Liver (tissue), 8 donors: ENCODE measurements at regions not wholly inside any gene's neighbourhood (a gene's known extent, or its start where the extent isn't known, plus 50 kb on each side); places are given as distances from the start of the nearest gene placed in this dataset.

Experiments used
- DNase-seq: peaks from one replicate; pipeline ENCODE4 v3.0.0-alpha.2; 2017; ENCODE audit warnings: low spot score
- H3K27ac ChIP-seq, 2 donors: one replicate each; pipeline ENCODE4 v1.7.0; 2013; ENCODE audit warnings: inconsistent platforms in 2 of 2, low read length in 2 of 2, control low read depth in 1 of 2, low read depth in 1 of 2, mild to moderate bottlenecking in 1 of 2
- H3K27me3 ChIP-seq, 4 donors: one replicate each; pipeline versions ENCODE4 v1.6.1 to v1.7.0; 2013; ENCODE audit warnings: low read length in 3 of 4, inconsistent platforms in 1 of 4, mild to moderate bottlenecking in 1 of 4, moderate library complexity in 1 of 4; ENCODE audit not compliant: control insufficient read depth in 4 of 4, insufficient read depth in 4 of 4
- H3K36me3 ChIP-seq, 4 donors: one replicate each; pipeline versions ENCODE4 v1.6.1 to v1.7.0; 2013; ENCODE audit warnings: low read length in 3 of 4, mild to moderate bottlenecking in 3 of 4, low read depth in 1 of 4, moderate library complexity in 1 of 4; ENCODE audit not compliant: control insufficient read depth in 4 of 4, insufficient read depth in 3 of 4
- H3K4me1 ChIP-seq, 4 donors: one replicate each; pipeline versions ENCODE4 v1.6.1 to v1.7.0; 2013; ENCODE audit warnings: low read length in 3 of 4, mild to moderate bottlenecking in 3 of 4, moderate library complexity in 1 of 4; ENCODE audit not compliant: control insufficient read depth in 4 of 4, insufficient read depth in 4 of 4
- H3K4me3 ChIP-seq, 3 donors: one replicate each; pipeline versions ENCODE4 v1.6.1 to v1.7.0; 2013; ENCODE audit warnings: low read length in 3 of 3, control low read depth in 1 of 3, low read depth in 1 of 3, mild to moderate bottlenecking in 1 of 3
- H3K9ac ChIP-seq, 2 donors: one replicate each; pipeline ENCODE4 v1.7.0; 2013; ENCODE audit warnings: low read length in 2 of 2, mild to moderate bottlenecking in 2 of 2, moderate library complexity in 2 of 2, control low read depth in 1 of 2, low read depth in 1 of 2
- H3K9me3 ChIP-seq, 4 donors: one replicate each; pipeline versions ENCODE4 v1.6.1 to v1.7.0; 2013; ENCODE audit warnings: low read length in 3 of 4; ENCODE audit not compliant: control insufficient read depth in 4 of 4
- EGR1 ChIP-seq, 2 donors: IDR thresholded peaks; 2 replicates each; pipeline ENCODE4 v1.6.1; 2016 to 2018; ENCODE audit warnings: antibody characterized with exemption in 2 of 2, low read depth in 2 of 2
- FOXA1 ChIP-seq: IDR thresholded peaks from 2 replicates; pipeline ENCODE4 v1.6.1; 2016; ENCODE audit warnings: antibody characterized with exemption
- FOXA2 ChIP-seq: IDR thresholded peaks from 2 replicates; pipeline ENCODE4 v1.6.1; 2016; ENCODE audit warnings: antibody characterized with exemption
- GABPA ChIP-seq, 2 donors: IDR thresholded peaks in 1 of 2; conservative IDR thresholded peaks in 1 of 2; 2 replicates each; pipeline ENCODE4 v1.6.1; 2016; ENCODE audit warnings: antibody characterized with exemption in 2 of 2, mild to moderate bottlenecking in 1 of 2, moderate library complexity in 1 of 2
- HNF4A ChIP-seq, 2 donors: conservative IDR thresholded peaks; 2 replicates each; pipeline ENCODE4 v1.6.1; 2016; ENCODE audit warnings: antibody characterized with exemption in 2 of 2, mild to moderate bottlenecking in 2 of 2
- HNF4G ChIP-seq: IDR thresholded peaks from 2 replicates; pipeline ENCODE4 v1.6.1; 2016; ENCODE audit warnings: antibody characterized with exemption
- JUND ChIP-seq, 2 donors: IDR thresholded peaks; 2 replicates each; pipeline ENCODE4 v1.6.1; 2016; ENCODE audit warnings: antibody characterized with exemption in 2 of 2
- MAX ChIP-seq: IDR thresholded peaks from 2 replicates; pipeline ENCODE4 v1.6.1; 2016; ENCODE audit warnings: antibody characterized with exemption
- NR2F2 ChIP-seq: IDR thresholded peaks from 2 replicates; pipeline ENCODE4 v1.6.1; 2016; ENCODE audit warnings: antibody characterized with exemption
- RAD21 ChIP-seq, 2 donors: IDR thresholded peaks; 2 replicates each; pipeline ENCODE4 v1.6.1; 2016; ENCODE audit warnings: antibody characterized with exemption in 2 of 2, mild to moderate bottlenecking in 2 of 2
- RXRA ChIP-seq, 2 donors: IDR thresholded peaks; 2 replicates each; pipeline ENCODE4 v1.6.1; 2017 to 2018; ENCODE audit warnings: antibody characterized with exemption in 2 of 2, mild to moderate bottlenecking in 1 of 2
- SP1 ChIP-seq: IDR thresholded peaks from 2 replicates; pipeline ENCODE4 v1.6.1; 2018; ENCODE audit warnings: antibody characterized with exemption, mild to moderate bottlenecking
- TAF1 ChIP-seq: conservative IDR thresholded peaks from 2 replicates; pipeline ENCODE4 v1.6.1; 2016; ENCODE audit warnings: antibody characterized with exemption, mild to moderate bottlenecking
- YY1 ChIP-seq: IDR thresholded peaks from 2 replicates; pipeline ENCODE4 v1.6.1; 2016; ENCODE audit warnings: antibody characterized with exemption, mild to moderate bottlenecking
- WGBS: extraction: QIAGEN DNeasy Blood & Tissue Kit; methylation state at CpG from one replicate; pipeline ENCODE4 v1.1.7; 2013; 5-methylcytosine and 5-hydroxymethylcytosine counted together
- TF ChIP-seq, protein P1 (sequence below): IDR thresholded peaks from 2 replicates; pipeline ENCODE4 v1.6.1; 2016; ENCODE audit warnings: antibody characterized with exemption, mild to moderate bottlenecking
- TF ChIP-seq, protein P2 (sequence below): fragments of 150-350 bp; IDR thresholded peaks from 2 replicates; pipeline ENCODE4 v1.5.1; 2017; ENCODE audit warnings: improper control_type of control experiment, low read depth, low read length; ENCODE audit not compliant: missing input control
- TF ChIP-seq, protein P3 (sequence below): IDR thresholded peaks from 2 replicates; pipeline ENCODE4 v1.6.1; 2016; ENCODE audit warnings: antibody characterized with exemption
- TF ChIP-seq, protein P4 (sequence below): IDR thresholded peaks from 2 replicates; pipeline ENCODE4 v1.6.1; 2016; ENCODE audit warnings: antibody characterized with exemption
- donor health status: healthy.
- donor health status: healthy.
- donor health status: healthy.
- donor health status: healthy.
- donor health status: healthy.

DNA sequence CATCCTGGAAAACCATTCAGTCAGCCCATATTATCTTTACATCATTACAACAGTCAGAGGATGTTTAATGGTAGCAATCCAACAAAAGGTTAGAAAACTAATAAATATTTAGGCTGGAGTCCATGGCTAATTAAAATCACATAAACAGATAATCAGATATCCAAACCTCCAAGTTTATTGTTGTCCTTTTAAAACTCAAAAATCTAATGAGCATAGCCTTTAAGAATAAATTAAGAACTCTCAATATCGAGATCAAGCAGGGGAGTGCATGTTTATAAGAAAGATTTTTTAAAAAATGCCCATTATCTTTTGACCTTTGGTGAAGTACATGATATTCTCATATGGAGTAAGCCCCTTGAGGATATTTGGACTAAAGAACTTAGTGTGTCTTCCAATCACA lies 842.9 kb upstream of the SEMA6A start:
- Histone ChIP-seq H3K27ac (no peak overlapping the region), H3K4me3 (no peak overlapping the region), H3K4me1 (no peaks in the 10 kb centered on the region), H3K9me3 (no peaks in the 10 kb centered on the region), H3K9ac (no peak overlapping the region), H3K27me3 (no peaks in the 10 kb centered on the region), H3K36me3 (no peaks in the 10 kb centered on the region)
- DNase-seq: no peak
- WGBS: 45% methylated on average over 1 of the region's 1 CpG
- TF ChIP-seq FOXA2: no peak
- no peak for TF ChIP-seq FOXA1
- TF ChIP-seq, protein P1, sequence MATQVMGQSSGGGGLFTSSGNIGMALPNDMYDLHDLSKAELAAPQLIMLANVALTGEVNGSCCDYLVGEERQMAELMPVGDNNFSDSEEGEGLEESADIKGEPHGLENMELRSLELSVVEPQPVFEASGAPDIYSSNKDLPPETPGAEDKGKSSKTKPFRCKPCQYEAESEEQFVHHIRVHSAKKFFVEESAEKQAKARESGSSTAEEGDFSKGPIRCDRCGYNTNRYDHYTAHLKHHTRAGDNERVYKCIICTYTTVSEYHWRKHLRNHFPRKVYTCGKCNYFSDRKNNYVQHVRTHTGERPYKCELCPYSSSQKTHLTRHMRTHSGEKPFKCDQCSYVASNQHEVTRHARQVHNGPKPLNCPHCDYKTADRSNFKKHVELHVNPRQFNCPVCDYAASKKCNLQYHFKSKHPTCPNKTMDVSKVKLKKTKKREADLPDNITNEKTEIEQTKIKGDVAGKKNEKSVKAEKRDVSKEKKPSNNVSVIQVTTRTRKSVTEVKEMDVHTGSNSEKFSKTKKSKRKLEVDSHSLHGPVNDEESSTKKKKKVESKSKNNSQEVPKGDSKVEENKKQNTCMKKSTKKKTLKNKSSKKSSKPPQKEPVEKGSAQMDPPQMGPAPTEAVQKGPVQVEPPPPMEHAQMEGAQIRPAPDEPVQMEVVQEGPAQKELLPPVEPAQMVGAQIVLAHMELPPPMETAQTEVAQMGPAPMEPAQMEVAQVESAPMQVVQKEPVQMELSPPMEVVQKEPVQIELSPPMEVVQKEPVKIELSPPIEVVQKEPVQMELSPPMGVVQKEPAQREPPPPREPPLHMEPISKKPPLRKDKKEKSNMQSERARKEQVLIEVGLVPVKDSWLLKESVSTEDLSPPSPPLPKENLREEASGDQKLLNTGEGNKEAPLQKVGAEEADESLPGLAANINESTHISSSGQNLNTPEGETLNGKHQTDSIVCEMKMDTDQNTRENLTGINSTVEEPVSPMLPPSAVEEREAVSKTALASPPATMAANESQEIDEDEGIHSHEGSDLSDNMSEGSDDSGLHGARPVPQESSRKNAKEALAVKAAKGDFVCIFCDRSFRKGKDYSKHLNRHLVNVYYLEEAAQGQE: no peak
- no peak for TF ChIP-seq MAX
- no peak for TF ChIP-seq NR2F2
- TF ChIP-seq JUND (IDR thresholded peaks at IDR 0.05): no peak
- no peak for TF ChIP-seq RAD21 (IDR thresholded peaks at IDR 0.05)
- TF ChIP-seq HNF4G: no peak
- no peak for TF ChIP-seq RXRA (IDR thresholded peaks at IDR 0.05)
- TF ChIP-seq, protein P2, sequence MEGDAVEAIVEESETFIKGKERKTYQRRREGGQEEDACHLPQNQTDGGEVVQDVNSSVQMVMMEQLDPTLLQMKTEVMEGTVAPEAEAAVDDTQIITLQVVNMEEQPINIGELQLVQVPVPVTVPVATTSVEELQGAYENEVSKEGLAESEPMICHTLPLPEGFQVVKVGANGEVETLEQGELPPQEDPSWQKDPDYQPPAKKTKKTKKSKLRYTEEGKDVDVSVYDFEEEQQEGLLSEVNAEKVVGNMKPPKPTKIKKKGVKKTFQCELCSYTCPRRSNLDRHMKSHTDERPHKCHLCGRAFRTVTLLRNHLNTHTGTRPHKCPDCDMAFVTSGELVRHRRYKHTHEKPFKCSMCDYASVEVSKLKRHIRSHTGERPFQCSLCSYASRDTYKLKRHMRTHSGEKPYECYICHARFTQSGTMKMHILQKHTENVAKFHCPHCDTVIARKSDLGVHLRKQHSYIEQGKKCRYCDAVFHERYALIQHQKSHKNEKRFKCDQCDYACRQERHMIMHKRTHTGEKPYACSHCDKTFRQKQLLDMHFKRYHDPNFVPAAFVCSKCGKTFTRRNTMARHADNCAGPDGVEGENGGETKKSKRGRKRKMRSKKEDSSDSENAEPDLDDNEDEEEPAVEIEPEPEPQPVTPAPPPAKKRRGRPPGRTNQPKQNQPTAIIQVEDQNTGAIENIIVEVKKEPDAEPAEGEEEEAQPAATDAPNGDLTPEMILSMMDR: no peak

DNA sequence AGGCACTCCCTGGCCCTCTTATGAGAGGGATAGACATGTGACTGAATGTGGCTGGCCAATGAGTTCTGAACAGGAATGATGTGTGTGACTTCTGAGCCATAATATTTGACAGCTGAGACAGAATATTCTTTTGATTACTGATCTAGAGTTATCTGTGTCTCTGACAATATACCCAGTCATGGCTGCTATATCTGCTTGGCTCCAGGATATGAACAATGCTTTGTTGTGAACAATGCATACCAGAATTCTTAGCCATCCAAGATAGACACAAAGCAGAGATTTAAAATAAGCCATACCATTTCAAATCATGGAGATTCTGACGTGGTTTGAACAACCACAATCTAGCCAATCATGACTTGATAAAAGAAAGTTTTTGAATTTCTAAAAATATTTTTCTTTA lies 840.3 kb upstream of the SEMA6A start:
- Histone ChIP-seq H3K4me3 (no peak overlapping the region), H3K27ac (no peak overlapping the region), H3K27me3 (no peaks in the 10 kb centered on the region), H3K9ac (no peak overlapping the region), H3K36me3 (no peaks in the 10 kb centered on the region), H3K9me3 (no peaks in the 10 kb centered on the region), H3K4me1 (no peaks in the 10 kb centered on the region)
- no peak for TF ChIP-seq SP1
- TF ChIP-seq, protein P3, sequence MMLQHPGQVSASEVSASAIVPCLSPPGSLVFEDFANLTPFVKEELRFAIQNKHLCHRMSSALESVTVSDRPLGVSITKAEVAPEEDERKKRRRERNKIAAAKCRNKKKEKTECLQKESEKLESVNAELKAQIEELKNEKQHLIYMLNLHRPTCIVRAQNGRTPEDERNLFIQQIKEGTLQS: no peak
- TF ChIP-seq, protein P1: no peak
- no peak for TF ChIP-seq RAD21 (IDR thresholded peaks at IDR 0.05)
- no peak for TF ChIP-seq JUND (IDR thresholded peaks at IDR 0.05)
- no peak for TF ChIP-seq HNF4G
- TF ChIP-seq RXRA (IDR thresholded peaks at IDR 0.05): no peak
- no peak for TF ChIP-seq TAF1
- TF ChIP-seq EGR1 (IDR thresholded peaks at IDR 0.05; ENCODE audit: low read depth in 2 of 2): no peak
- no peak for TF ChIP-seq FOXA2
- TF ChIP-seq YY1: no peak
- TF ChIP-seq GABPA (IDR thresholded peaks at IDR 0.05 in 1 of 2, conservative IDR thresholded peaks at IDR 0.05 in 1 of 2): no peak
- no peak for TF ChIP-seq FOXA1
- TF ChIP-seq HNF4A (conservative IDR thresholded peaks at IDR 0.05): no peak
- TF ChIP-seq, protein P2: no peak
- TF ChIP-seq, protein P4, sequence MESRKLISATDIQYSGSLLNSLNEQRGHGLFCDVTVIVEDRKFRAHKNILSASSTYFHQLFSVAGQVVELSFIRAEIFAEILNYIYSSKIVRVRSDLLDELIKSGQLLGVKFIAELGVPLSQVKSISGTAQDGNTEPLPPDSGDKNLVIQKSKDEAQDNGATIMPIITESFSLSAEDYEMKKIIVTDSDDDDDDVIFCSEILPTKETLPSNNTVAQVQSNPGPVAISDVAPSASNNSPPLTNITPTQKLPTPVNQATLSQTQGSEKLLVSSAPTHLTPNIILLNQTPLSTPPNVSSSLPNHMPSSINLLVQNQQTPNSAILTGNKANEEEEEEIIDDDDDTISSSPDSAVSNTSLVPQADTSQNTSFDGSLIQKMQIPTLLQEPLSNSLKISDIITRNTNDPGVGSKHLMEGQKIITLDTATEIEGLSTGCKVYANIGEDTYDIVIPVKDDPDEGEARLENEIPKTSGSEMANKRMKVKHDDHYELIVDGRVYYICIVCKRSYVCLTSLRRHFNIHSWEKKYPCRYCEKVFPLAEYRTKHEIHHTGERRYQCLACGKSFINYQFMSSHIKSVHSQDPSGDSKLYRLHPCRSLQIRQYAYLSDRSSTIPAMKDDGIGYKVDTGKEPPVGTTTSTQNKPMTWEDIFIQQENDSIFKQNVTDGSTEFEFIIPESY: no peak
- TF ChIP-seq MAX: no peak
- no peak for TF ChIP-seq NR2F2
- 77% methylated on average over 1 of the region's 1 CpG for WGBS
- DNase-seq: no peak
